HCEC 1CT (cell line): ENCODE measurements at regions not wholly inside any gene's neighbourhood (a gene's known extent, or its start where the extent isn't known, plus 50 kb on each side); places are given as distances from the start of the nearest gene placed in this dataset.
"Not testable (repeated sequence)": the region's sequence is repeated elsewhere in the genome, so short reads cannot be mapped to it uniquely, and the experiment has no call there.

ENCODE experiments used
- DNase-seq: peaks from one replicate; pipeline ENCODE4 v3.0.0-alpha.2; 2017

DNA sequence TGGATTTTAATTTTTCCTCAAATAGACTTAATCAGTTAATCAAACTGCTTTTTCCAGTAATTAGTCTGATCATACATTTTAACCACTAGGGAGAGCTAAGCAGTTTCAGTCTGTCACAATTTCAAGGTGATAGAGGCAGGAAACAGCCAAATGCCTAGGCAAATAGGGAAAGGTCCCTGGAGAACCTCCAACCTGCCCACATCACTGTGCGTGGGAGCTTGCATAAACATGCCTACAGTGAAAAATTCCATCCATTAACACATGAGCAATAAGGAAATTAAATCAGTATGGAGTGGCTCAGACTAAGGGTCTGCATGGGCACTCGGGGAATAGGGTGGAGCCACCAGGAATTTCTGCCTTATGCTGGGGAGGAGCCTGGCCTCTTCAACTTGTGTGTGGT is 74.6 kb downstream of the AASDHPPT start:
- no peak for DNase-seq

DNA sequence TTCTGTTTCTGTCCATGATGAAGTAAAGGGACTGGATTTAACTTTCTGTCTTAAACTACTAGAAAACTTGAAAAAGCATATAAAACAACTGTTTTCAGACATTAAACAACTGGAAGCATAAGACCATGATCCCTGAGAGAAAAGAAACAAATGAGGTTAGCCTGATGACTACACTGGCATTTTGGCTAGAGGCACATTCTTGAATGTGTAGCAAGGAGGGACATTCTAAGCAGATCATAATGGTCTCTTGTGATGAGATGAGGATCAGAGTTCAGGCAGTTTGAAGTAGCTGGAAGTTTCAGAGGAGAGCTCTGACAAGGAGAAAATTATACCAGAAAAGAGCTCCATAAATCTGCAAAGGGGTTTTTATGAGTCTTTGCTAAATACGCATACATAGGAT is 75.4 kb downstream of the AASDHPPT start:
- no peak for DNase-seq

GRCh38 chr11:106156290-106156937 is 79.0 kb downstream of the AASDHPPT start:
- DNase-seq, result peak; percentile 77

DNA sequence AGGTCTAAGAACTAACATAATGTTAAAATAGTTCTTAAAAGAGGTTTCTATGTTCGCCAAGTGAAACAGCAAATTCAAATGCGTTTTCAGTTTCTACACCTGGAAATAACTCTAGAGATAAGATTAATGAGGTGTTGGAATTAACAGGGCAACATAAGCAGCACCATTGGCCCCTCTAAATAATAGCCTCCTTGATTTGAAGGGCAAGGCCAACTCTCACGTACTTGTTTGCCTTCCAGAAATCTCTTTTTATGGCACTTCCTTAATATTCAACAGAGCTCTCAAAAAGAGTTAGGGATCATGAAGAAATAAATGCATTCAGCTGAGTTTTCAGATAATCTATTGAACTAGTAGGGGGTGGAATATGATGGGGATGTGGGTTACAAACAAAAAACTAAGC is 80.9 kb downstream of the AASDHPPT start:
- DNase-seq, result no peak

DNA sequence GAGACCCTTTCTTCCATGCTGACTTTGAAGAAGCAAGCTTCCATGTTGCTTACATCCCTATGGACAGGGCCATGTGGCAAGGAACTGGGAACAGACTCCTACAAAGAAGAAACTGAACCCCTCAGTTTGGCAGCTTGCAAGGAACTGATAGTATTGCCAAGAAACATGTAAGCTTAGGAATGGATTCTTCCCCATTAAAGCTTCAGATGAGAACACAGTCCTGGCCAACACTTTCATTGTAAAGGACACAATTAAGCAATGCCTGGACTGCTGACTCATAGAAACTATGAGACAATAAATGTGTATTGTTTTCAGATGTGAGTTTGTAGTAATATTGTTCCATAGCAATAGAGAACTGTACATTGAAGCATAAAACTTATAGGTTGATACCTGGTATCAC is 82.4 kb downstream of the AASDHPPT start:
- DNase-seq, result peak; percentile 39

GRCh38 chr11:106160494-106160893 is 83.0 kb downstream of the AASDHPPT start:
- DNase-seq, result peak; percentile 31

- no peak for DNase-seq
These were observed 84.5 kb downstream of the AASDHPPT start for GRCh38 chr11:106161775-106162634.

DNA sequence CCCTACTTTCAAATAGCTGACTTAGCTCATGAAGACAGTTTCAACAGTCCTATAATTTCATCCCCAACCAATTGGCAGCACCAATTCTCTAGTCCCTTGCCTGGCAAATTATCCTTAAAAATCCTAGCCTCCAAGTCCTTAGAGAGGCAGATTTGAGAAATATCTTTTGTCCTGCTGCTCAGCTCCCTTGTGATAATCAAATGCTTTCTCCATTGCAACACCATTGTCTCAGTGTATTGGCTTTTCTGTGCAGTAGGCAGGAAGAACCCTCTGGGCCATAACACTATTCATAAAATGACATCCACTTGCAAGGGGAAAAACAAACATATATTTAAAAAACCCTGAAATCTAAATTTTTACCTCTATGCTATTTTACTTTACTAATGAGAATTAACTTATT is 89.6 kb downstream of the AASDHPPT start:
- DNase-seq, result no peak

DNA sequence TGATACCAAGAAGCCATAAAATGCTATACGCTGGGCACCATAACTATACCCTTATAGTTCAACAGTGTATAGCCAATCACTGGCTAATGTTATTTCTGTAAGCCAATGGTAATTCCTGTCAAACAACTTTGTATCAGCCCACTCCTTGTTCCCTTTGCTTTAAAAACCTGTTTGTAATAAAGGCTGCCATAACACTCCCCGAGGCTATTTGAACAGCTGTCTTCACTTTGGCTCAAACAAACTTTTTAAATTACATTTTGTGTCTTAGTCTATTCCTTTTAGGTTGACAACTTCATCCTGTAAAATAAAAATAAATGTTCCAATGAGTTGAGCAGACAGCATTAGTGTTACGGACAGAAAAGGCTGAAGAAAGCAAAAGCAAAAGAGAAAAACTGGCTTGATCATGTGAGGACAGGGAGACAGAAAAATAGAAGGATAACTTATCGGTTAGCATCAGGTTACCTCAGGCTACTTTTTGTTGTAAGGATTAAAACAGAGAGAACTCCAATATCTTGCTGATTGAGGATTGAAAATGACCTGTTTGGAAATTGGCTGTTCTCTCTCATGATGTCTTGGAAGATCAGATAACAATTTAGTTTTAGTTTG is 95.0 kb downstream of the AASDHPPT start:
- DNase-seq, result no peak

DNA sequence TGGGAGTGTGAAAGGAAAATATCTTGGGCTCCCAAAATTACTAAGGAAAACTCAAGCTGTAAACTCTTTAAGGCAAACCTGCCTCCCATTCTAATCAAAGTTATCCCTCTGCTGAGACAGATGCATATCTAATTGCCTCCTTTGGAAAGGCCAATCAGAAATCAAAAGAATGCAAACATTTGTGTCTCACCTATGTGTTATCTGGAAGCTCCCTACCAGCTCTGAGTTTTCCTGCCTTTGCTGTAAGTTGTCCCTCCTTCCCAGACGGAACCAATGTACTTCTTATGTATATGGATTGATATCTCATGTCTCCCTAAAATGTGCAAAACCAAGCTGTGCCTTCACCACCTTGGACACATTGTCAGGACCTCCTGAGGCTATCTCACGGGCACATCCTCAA is 95.8 kb downstream of the AASDHPPT start:
- DNase-seq, result no peak

GRCh38 chr11:106174003-106174402 is 96.5 kb downstream of the AASDHPPT start:
- DNase-seq, result not testable (repeated sequence)

GRCh38 chr11:106176817-106177216 is 99.4 kb downstream of the AASDHPPT start:
- DNase-seq, result no peak

DNA sequence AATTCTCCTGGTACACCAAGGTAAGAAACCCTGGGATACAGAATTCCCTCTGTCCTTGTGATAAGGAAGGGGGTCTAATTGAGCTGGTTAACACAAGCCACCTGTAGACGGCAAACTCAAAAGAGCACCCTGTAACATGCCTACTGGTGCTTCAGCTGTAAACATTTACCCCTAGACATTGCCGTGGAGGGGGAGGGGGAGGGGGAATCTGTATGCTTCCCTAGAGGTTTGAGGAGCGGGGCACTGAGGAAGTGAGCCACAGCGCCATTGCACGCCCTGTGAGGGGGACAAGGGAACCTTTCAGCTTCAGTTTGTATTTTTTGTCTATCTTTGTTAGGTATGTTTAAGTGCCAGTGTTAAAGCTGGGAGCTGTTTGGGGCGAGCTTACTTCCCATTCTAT is 99.8 kb downstream of the AASDHPPT start:
- no peak for DNase-seq

- no peak for DNase-seq
These were observed 100.9 kb downstream of the AASDHPPT start for GRCh38 chr11:106178361-106178760.

GRCh38 chr11:106179048-106179447 is 101.6 kb downstream of the AASDHPPT start:
- no peak for DNase-seq

- DNase-seq, result no peak
These were observed 109.2 kb downstream of the AASDHPPT start for GRCh38 chr11:106186630-106187029.

- DNase-seq, result no peak
These were observed 110.5 kb downstream of the AASDHPPT start for GRCh38 chr11:106187860-106188456.

- DNase-seq, result no peak
These were observed 116.5 kb downstream of the AASDHPPT start for GRCh38 chr11:106193956-106194355.

GRCh38 chr11:106197438-106197837 is 120.0 kb downstream of the AASDHPPT start:
- no peak for DNase-seq

DNA sequence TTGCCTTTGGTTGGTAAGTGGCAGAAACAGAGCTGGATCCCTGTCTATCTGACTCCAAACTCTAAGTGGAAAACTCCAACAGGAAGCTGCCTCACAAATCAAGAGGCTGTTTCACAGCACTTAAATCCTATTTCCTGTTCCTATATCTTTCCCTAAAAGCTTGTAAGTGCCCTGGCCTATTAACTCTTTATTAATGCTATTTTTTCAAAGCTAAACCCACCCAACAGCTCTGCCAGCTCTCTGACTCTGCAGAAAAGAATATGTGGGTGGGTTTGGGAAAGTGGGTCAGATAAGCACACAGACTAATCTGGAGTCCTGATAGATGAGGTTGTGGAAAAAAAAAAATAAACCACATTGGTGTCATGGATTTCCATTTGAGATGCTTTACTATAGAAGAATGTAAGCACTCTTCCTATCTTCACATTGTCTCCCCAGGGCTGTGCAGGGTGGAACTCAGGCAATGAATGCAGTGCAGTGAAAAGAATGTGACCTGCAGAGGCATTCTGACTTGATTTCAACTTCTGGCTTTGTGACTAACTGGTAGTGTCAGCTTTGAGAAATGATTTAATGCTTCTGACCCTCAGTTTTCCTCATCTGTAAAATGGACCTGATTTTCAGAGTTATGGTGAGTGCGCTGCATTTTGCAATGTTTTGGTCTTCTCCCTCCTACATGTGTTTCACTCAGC is 125.6 kb downstream of the AASDHPPT start:
- no peak for DNase-seq

DNA sequence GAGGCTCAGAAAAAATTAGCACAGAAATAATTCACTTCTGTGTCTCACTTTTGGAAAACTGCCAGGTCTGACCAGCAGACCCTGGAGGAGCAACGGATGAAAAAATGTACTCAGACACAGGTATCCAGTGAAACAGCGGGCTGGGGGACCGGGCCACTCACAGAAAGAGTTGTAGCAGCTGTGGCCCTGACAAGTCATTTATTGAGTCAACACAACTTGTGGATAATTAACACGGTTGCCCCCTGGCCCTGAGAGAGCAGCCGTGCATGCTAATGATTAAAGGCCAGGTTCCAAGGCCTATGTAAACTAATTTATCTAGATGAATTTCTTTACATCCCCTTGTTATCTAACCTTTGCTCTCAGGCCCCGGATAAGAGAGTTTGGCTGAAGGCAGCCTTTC is 131.3 kb downstream of the AASDHPPT start:
- no peak for DNase-seq

DNA sequence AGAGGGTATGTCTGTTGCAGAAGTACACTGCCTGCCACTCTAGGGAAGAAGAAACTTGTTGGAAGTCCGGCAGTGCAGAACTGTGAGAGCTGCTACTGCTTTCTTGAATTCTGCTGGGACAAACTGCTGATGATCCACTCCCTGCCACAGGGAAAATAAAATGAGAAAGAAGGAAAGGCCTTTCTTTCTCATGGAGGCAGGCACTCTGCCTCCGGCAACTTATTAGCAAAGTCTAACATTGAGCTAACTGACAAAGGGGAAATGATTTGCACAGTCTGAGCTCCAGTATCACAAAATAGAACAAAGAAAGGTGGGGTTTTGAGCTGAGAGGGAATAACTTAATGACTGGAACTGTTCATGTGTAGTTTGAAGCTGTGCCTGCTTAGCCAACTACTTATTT is 134.6 kb downstream of the AASDHPPT start:
- DNase-seq, result no peak

GRCh38 chr11:106216281-106216680 is 138.8 kb downstream of the AASDHPPT start:
- no peak for DNase-seq
